Stimulated activated CD4-positive, alpha-beta T cell treated with anti-CD3 and anti-CD28 coated beads, Interleukin-1b, Interleukin-23, amount 100 ng/mL, for 24 hours (primary cell): ENCODE measurements at regions not wholly inside any gene's neighbourhood (a gene's known extent, or its start where the extent isn't known, plus 50 kb on each side); places are given as distances from the start of the nearest gene placed in this dataset.
"Not testable (repeated sequence)": the region's sequence is repeated elsewhere in the genome, so short reads cannot be mapped to it uniquely, and the experiment has no call there.

Source experiments
- DNase-seq, 4 experiments: peaks; one replicate each; pipeline ENCODE4 v3.0.0-alpha.2; 2020; ENCODE audit warnings: low read depth in 4 of 4, low spot score in 1 of 4

GRCh38 chr5:77871946-77872345 is 95.8 kb upstream of the TBCA start:
- DNase-seq, result no peak

GRCh38 chr5:77871016-77871415 is 94.9 kb upstream of the TBCA start:
- no peak for DNase-seq

GRCh38 chr5:77869116-77869798 is 93.1 kb upstream of the TBCA start:
- DNase-seq, result no peak

- no peak for DNase-seq
Observed at GRCh38 chr5:77867914-77868313, 91.8 kb upstream of the TBCA start.

GRCh38 chr5:77867194-77867691 is 91.1 kb upstream of the TBCA start:
- DNase-seq, result no peak

- no peak for DNase-seq
Observed at GRCh38 chr5:77866198-77866597, 90.1 kb upstream of the TBCA start.

GRCh38 chr5:77864997-77865396 is 88.9 kb upstream of the TBCA start:
- no peak for DNase-seq

- no peak for DNase-seq
Observed at GRCh38 chr5:77863181-77863580, 87.0 kb upstream of the TBCA start.

GRCh38 chr5:77861576-77861975 is 85.4 kb upstream of the TBCA start:
- DNase-seq, result no peak

GRCh38 chr5:77859306-77859705 is 83.2 kb upstream of the TBCA start:
- no peak for DNase-seq

- DNase-seq, result not testable (repeated sequence)
Observed at GRCh38 chr5:77858678-77859077, 82.5 kb upstream of the TBCA start.

GRCh38 chr5:77855369-77855768 is 79.2 kb upstream of the TBCA start:
- DNase-seq, result no peak

- DNase-seq, result no peak
Observed at GRCh38 chr5:77853353-77853907, 77.3 kb upstream of the TBCA start.

- DNase-seq, result no peak
Observed at GRCh38 chr5:77852514-77853352, 76.6 kb upstream of the TBCA start.

GRCh38 chr5:77852068-77852513 is 76.0 kb upstream of the TBCA start:
- no peak for DNase-seq

GRCh38 chr5:77851176-77852067 is 75.3 kb upstream of the TBCA start:
- DNase-seq, result no peak

GRCh38 chr5:77850536-77851175 is 74.5 kb upstream of the TBCA start:
- no peak for DNase-seq

- no peak for DNase-seq
Observed at GRCh38 chr5:77849308-77849900, 73.3 kb upstream of the TBCA start.

- no peak for DNase-seq
Observed at GRCh38 chr5:77847814-77848290, 71.7 kb upstream of the TBCA start.

- no peak for DNase-seq
Observed at GRCh38 chr5:77847129-77847460, 71.0 kb upstream of the TBCA start.
